Keratinocyte (primary cell): ENCODE measurements at regions not wholly inside any gene's neighbourhood (a gene's known extent, or its start where the extent isn't known, plus 50 kb on each side); places are given as distances from the start of the nearest gene placed in this dataset.

Source experiments
- EZH2 ChIP-seq: IDR thresholded peaks from one replicate; pipeline ENCODE4 v1.6.1; 2012; ENCODE audit warnings: inconsistent platforms, mild to moderate bottlenecking, low read length, moderate library complexity
- TF ChIP-seq, protein P1 (sequence below), 3 experiments: IDR thresholded peaks in 1 of 3; conservative IDR thresholded peaks in 1 of 3; optimal IDR thresholded peaks in 1 of 3; 2 replicates in 2 of 3; 3 replicates in 1 of 3; pipeline versions ENCODE3 to v1.5.1; 2011; ENCODE audit warnings: low read length in 3 of 3, mild to moderate bottlenecking in 3 of 3, moderate library complexity in 2 of 3, control low read depth in 1 of 3, inconsistent platforms in 1 of 3; ENCODE audit not compliant: insufficient read depth in 2 of 3; ENCODE audit errors: extremely low read depth in 1 of 3

DNA sequence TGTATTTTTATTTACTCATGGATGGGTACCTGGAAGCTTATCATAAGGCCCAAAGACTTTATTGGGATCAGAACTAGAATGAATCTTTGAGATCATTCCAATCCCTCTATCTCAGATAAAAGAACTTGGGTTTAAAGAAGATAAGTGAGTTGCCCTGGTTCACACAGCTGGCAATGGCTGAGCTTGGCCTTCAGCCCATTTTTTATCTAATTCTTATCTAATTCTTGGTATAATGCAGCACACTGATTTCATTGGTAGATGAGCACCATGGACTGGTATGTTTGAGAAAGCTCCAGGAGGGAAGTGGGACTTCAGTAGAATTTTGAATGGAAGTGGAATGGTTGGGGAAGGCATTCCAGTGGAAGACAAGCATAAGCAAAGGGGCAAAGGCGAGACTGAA, 558.9 kb downstream of the REEP3 start:
- TF ChIP-seq, protein P1, sequence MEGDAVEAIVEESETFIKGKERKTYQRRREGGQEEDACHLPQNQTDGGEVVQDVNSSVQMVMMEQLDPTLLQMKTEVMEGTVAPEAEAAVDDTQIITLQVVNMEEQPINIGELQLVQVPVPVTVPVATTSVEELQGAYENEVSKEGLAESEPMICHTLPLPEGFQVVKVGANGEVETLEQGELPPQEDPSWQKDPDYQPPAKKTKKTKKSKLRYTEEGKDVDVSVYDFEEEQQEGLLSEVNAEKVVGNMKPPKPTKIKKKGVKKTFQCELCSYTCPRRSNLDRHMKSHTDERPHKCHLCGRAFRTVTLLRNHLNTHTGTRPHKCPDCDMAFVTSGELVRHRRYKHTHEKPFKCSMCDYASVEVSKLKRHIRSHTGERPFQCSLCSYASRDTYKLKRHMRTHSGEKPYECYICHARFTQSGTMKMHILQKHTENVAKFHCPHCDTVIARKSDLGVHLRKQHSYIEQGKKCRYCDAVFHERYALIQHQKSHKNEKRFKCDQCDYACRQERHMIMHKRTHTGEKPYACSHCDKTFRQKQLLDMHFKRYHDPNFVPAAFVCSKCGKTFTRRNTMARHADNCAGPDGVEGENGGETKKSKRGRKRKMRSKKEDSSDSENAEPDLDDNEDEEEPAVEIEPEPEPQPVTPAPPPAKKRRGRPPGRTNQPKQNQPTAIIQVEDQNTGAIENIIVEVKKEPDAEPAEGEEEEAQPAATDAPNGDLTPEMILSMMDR (optimal IDR thresholded peaks at IDR 0.05 in 1 of 3, IDR thresholded peaks at IDR 0.05 in 1 of 3, conservative IDR thresholded peaks at IDR 0.05 in 1 of 3; ENCODE audit: extremely low read depth in 1 of 3, insufficient read depth in 2 of 3, low read length in 3 of 3) = no peak
- no peak for TF ChIP-seq EZH2
